A549 (cell line): ENCODE measurements at regions not wholly inside any gene's neighbourhood (a gene's known extent, or its start where the extent isn't known, plus 50 kb on each side); places are given as distances from the start of the nearest gene placed in this dataset.

ENCODE experiments used
- ESRRA ChIP-seq: fragments of 150-350 bp; IDR thresholded peaks from 2 replicates; pipeline ENCODE4 v1.6.1; 2014; ENCODE audit warnings: mild to moderate bottlenecking, low read length, borderline replicate concordance
- HDAC2 ChIP-seq: fragments of 200-600 bp; sonication (generic); IDR thresholded peaks from 2 replicates; pipeline ENCODE4 v1.6.1; 2016
- HEYL ChIP-seq: fragments of 250-450 bp; sonication (Bioruptor Pico); IDR thresholded peaks from 2 replicates; pipeline ENCODE4 v1.8.0; 2021; ENCODE audit warnings: mild to moderate bottlenecking, moderate library complexity
- HOXA7 ChIP-seq: fragments of 250-450 bp; sonication (Bioruptor Pico); IDR thresholded peaks from 2 replicates; pipeline ENCODE4 v1.5.0; 2020; ENCODE audit warnings: mild to moderate bottlenecking, moderate library complexity
- HOXB13 ChIP-seq: fragments of 250-450 bp; sonication (Bioruptor Pico); IDR thresholded peaks from 2 replicates; pipeline ENCODE4 v1.5.0; 2020; ENCODE audit warnings: low read depth, mild to moderate bottlenecking, moderate library complexity
- MAFK ChIP-seq: fragments of 450-650 bp; IDR thresholded peaks from 2 replicates; pipeline ENCODE4 v1.6.1; 2014; ENCODE audit not compliant: partially characterized antibody
- MAZ ChIP-seq: fragments of 150-350 bp; IDR thresholded peaks from 2 replicates; pipeline ENCODE4 v1.6.1; 2014; ENCODE audit warnings: antibody characterized with exemption, low read depth, low read length, borderline replicate concordance
- POLR2A ChIP-seq: IDR thresholded peaks from 2 replicates; pipeline ENCODE4 v1.6.1; 2012; ENCODE audit warnings: mild to moderate bottlenecking, low read length
- RARB ChIP-seq: fragments of 250-450 bp; sonication (Bioruptor Pico); IDR thresholded peaks from 2 replicates; pipeline ENCODE4 v1.8.0; 2021; ENCODE audit warnings: mild to moderate bottlenecking, moderate library complexity
- RFX5 ChIP-seq: fragments of 450-650 bp; IDR thresholded peaks from 2 replicates; pipeline ENCODE4 v1.7.1; 2014; ENCODE audit warnings: antibody characterized with exemption, mild to moderate bottlenecking, moderate library complexity
- SMC3 ChIP-seq: fragments of >200 bp; sonication (Bioruptor Twin); formaldehyde crosslinking; IDR thresholded peaks from 3 replicates; pipeline ENCODE4 v1.6.1; 2018; ENCODE audit warnings: inconsistent platforms
- ZFP36 ChIP-seq: fragments of 450-650 bp; IDR thresholded peaks from 2 replicates; pipeline ENCODE4 v1.6.1; 2014; ENCODE audit warnings: borderline replicate concordance; ENCODE audit not compliant: partially characterized antibody
- TF ChIP-seq, protein P1 (sequence below): fragments of >200 bp; sonication (Bioruptor Twin); formaldehyde crosslinking; IDR thresholded peaks from 3 replicates; pipeline ENCODE4 v1.5.1; 2016
- TF ChIP-seq, protein P2 (sequence below): fragments of 200-600 bp; sonication (generic); IDR thresholded peaks from 2 replicates; pipeline ENCODE4 v1.6.1; 2016; ENCODE audit warnings: antibody characterized with exemption, mild to moderate bottlenecking, moderate library complexity

DNA sequence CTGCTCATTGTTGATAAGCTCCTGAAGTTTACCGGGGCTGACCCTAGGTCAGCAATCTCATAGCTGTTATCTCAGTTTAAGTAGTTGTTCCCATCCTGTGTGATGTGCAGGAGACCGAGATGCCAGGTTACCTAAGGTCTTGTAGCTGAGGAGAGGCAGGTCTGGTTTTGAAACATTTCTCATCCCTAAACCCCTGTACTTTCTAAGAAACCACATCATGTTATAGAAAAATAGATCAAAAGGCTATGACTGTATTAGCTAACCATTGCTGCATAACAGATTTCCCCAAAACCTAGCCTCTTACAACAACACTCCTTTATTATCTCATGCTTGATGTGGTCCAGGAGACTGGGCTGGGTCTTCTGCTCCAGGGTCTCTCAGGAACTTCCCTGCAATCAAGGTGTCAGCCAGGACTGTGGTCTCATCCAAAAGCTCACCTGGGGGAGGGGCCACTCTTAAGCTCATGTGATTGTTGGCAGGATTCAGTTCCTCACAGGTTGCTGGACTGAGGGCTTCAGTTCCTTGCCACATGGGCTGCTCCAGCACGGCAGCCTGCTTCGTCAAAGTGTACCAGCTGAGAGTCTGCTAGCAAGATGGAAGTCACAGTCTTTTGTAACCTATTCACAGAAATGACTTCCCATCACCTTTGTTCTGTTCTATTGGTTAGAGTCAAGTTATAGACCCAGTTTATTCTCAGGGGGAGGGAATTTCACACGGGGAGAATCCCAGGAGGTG, 60.9 kb upstream of the CLCN4 start:
- no peak for TF ChIP-seq RARB (CRISPR knock-in tag)
- TF ChIP-seq, protein P1, sequence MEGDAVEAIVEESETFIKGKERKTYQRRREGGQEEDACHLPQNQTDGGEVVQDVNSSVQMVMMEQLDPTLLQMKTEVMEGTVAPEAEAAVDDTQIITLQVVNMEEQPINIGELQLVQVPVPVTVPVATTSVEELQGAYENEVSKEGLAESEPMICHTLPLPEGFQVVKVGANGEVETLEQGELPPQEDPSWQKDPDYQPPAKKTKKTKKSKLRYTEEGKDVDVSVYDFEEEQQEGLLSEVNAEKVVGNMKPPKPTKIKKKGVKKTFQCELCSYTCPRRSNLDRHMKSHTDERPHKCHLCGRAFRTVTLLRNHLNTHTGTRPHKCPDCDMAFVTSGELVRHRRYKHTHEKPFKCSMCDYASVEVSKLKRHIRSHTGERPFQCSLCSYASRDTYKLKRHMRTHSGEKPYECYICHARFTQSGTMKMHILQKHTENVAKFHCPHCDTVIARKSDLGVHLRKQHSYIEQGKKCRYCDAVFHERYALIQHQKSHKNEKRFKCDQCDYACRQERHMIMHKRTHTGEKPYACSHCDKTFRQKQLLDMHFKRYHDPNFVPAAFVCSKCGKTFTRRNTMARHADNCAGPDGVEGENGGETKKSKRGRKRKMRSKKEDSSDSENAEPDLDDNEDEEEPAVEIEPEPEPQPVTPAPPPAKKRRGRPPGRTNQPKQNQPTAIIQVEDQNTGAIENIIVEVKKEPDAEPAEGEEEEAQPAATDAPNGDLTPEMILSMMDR, result no peak
- TF ChIP-seq POLR2A, result no peak
- no peak for TF ChIP-seq ESRRA
- TF ChIP-seq ZFP36, result no peak
- TF ChIP-seq RFX5, result no peak
- TF ChIP-seq, protein P2, sequence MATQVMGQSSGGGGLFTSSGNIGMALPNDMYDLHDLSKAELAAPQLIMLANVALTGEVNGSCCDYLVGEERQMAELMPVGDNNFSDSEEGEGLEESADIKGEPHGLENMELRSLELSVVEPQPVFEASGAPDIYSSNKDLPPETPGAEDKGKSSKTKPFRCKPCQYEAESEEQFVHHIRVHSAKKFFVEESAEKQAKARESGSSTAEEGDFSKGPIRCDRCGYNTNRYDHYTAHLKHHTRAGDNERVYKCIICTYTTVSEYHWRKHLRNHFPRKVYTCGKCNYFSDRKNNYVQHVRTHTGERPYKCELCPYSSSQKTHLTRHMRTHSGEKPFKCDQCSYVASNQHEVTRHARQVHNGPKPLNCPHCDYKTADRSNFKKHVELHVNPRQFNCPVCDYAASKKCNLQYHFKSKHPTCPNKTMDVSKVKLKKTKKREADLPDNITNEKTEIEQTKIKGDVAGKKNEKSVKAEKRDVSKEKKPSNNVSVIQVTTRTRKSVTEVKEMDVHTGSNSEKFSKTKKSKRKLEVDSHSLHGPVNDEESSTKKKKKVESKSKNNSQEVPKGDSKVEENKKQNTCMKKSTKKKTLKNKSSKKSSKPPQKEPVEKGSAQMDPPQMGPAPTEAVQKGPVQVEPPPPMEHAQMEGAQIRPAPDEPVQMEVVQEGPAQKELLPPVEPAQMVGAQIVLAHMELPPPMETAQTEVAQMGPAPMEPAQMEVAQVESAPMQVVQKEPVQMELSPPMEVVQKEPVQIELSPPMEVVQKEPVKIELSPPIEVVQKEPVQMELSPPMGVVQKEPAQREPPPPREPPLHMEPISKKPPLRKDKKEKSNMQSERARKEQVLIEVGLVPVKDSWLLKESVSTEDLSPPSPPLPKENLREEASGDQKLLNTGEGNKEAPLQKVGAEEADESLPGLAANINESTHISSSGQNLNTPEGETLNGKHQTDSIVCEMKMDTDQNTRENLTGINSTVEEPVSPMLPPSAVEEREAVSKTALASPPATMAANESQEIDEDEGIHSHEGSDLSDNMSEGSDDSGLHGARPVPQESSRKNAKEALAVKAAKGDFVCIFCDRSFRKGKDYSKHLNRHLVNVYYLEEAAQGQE, result no peak
- no peak for TF ChIP-seq HEYL (CRISPR knock-in tag)
- no peak for TF ChIP-seq MAFK
- no peak for TF ChIP-seq SMC3
- TF ChIP-seq HOXA7, result no peak
- TF ChIP-seq HOXB13 (CRISPR knock-in tag), result no peak
- TF ChIP-seq MAZ, result no peak
- TF ChIP-seq HDAC2, result no peak
